HG03354 (cell line): ENCODE measurements at regions not wholly inside any gene's neighbourhood (a gene's known extent, or its start where the extent isn't known, plus 50 kb on each side); places are given as distances from the start of the nearest gene placed in this dataset.

ENCODE experiments used
- ATAC-seq: cut with Tn5 transposase; IDR thresholded peaks from one replicate; pipeline ENCODE4 v1.9.1; 2021; ENCODE audit warnings: mild to moderate bottlenecking; ENCODE audit not compliant: unreplicated experiment, poor library complexity, severe bottlenecking

- ATAC-seq: peak; percentile 60
These were observed 138.0 kb upstream of the ASB18 start for GRCh38 chr2:236402033-236402790.

DNA sequence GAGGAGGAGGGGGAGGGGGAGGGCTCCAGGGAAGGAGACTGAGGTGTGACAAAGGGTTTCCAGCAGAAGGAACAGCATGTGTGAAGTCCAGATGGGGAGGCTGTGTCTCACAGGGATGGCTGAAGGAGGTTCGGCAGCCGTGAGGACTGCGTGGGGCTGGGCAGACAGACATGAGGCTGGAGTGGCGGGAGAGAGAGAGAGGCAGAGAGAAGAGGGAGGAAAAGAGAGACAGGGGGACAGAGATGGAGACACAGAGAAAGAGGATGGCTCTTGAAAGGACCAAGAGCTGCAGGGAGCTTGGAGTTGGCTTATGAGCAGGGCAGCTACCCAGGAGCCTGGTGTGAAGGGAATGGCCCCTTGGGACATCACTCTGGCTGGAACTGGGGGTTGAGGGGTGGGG is 138.9 kb upstream of the ASB18 start:
- no peak for ATAC-seq

DNA sequence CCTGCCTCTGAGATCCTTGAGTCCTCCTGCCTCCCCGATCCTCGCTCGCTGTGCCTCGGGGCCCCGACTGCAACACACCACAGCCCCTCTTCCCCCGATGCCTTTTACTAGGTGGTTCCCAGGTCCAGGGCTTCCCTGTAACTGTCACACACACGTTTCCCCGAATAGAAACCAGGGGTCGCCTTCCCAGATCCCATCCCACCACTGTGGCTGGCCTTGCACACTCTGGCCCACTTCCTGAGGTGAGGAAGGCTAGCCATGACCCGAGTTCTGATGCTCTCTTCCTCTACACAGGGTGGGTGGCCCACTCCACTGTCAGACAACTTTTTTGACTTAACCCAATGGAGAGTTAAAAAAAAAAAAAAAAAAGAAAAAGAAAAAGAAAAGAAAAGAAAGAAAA is 139.6 kb upstream of the ASB18 start:
- ATAC-seq: no peak

DNA sequence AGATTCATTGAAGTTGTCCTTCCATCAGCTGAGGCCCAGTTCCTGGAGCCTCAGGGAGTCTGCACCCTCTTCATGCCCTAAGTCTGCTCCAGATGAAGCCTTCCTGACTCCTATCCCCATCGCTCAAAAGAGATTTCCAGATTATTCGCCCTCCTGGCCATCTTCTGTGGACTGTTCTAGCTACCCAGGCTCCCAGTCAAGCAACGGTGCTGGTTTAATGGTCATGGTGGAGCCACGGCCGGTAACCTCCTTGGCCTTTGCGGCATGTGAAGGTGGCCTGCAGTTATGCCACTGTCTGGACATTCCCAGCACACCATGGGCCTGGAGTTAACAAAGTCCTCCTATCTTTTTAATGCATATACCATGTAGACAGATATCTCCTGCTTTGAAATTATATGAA is 140.1 kb upstream of the ASB18 start:
- ATAC-seq: no peak

DNA sequence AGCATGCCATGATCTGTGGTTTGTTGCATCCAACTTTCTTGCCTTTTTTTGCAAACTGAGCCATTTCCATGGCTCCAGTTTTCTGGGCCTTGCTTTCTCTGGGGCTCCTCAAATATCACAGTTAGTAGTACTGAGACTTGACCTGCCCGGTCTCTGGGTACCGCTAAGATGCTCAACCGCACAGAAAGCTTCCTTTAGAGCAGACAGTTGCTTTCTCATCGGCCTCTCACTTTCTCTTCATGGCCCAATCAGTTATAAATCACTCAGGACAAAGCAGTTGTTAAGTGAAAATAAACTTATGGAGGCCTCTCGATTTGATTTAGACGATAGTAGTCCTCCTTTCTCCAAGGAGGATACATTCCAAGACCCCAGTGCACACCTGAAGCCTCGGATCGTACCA is 141.2 kb upstream of the ASB18 start:
- ATAC-seq: no peak

DNA sequence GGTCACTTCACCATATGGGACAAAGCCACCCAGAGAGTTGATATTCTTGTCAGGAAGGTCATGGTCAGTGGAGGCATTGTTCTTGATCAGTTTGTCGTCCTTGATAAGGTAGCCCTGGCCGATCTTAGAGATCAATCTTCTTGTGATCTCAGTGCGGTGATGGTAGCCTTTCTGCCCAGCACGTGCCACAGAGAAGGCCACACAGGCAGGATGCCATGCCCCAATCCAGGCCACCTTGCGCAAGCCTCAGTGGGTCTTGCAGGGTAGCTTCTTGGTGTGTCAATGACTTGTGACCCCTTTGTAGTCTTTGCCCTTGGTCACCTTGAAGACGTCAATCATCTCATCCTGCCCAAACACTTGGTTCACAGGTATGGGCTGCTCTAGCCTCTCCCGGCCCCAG is 143.9 kb upstream of the ASB18 start:
- no peak for ATAC-seq

DNA sequence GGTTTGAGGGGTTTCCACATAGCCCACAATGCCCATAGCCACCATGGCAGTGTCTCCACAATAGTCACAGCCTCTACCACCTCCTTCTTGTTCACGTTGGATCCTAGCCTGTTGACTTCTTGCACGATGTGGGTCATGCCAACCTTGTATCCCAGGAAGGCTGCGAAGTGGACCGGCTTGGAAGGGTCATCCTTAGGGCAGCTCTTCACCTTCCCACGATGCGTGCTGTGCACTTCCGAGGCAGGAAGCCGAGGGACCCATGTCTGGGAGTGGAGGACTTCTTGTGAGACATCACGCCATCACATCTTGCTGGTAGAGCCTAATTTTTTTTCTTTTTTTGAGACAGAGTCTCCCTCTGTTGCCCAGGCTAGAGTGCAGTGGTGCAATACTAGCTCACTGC is 144.6 kb upstream of the ASB18 start:
- ATAC-seq: no peak

DNA sequence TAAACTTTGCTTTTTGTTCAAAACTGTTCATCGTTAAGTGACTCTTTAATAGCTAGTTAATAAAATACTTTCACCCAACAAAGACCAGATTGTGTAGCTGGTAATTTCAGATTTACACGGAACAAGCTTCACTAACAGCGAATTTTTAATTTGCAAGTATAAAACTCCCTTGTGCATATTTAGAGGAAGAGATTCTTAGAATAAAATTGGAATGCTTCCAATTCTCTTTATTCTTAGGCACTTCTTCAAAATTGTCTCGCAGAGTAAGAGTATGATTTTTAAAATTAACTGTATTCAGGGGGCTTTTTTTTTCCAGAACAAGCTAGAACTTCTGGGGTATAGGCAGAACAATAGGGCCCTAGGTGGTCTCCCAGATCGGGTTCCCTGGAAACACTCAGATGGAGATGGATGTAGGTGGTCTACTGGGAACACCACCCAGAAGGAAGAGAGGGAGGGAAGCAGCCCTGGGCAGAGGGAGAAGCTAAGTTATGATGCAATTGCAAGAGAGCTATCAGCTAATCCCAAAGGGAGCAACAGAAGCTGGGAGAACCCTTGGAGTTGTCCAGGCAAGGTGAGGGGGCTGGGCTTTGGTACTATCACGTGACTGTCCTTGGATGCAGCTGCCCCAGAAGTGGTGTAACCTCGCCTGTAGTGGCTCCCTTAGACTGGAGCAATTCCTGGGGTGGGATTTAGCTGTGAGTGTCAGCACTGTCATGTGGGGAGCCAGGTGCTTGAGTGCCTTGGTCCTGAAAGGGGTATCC is 151.7 kb upstream of the ASB18 start:
- no peak for ATAC-seq

- ATAC-seq: no peak
These were observed 152.5 kb upstream of the ACKR3 start for GRCh38 chr2:236417150-236417549.

DNA sequence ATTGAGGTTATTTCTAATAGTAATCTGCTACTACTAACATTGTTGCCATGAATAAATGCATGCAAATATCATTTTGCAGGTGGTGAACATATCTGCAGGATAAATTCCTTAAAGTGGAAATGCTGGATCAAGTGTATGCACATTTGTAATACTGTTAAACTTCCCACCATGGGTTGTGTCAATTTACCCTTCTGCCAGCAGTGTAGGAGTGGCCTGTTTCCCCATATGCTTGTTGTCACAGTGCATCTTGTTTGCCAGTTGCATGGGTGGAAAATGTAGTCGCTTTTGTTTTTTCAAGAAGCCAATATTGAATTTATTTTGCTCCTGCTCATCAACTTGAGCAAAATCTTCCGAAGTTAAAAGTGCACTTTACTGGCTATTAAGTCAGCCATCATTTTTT is 139.0 kb upstream of the ACKR3 start:
- no peak for ATAC-seq

DNA sequence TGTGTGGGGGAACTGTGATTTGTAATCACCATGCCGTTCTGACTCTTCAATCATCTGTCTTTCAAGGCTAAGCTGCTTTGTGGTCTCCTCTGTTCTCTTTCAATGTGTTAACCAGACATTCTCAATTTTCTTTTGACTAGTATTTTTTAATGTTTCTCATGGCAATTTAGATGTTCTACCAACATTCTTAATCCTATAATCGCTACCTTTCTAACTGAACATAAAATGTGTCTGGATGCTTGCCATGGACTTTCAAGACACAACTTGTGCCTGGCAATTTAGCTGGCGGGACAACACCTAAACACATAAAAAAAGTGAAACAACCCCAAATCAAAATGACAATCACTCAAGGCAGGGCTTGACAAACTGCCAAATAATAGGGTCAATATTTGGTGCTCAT is 135.0 kb upstream of the ACKR3 start:
- no peak for ATAC-seq

GRCh38 chr2:236440110-236440881 is 129.3 kb upstream of the ACKR3 start:
- ATAC-seq: no peak

- ATAC-seq: no peak
These were observed 125.4 kb upstream of the ACKR3 start for GRCh38 chr2:236444187-236444586.

DNA sequence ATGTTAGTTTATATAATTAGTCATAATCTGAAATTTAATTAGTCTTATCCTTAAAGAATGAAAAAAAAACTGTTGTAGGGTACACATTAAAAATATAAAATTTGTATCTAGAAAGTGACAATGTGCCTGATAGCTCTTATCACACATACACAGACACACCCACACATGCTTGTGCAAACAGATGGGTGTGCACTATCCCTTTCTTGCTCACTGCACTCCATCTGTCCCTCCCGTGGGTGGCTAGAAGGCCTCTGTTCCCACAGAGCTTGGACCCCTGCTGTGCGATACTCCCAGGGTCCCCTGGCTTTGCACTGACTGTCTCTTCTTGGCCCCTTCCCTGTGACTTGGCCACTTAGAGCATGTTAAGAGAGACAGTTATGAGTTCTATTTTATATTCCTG is 123.9 kb upstream of the ACKR3 start:
- ATAC-seq: no peak

GRCh38 chr2:236446521-236446920 is 123.1 kb upstream of the ACKR3 start:
- no peak for ATAC-seq

GRCh38 chr2:236449167-236449761 is 120.4 kb upstream of the ACKR3 start:
- no peak for ATAC-seq

GRCh38 chr2:236452238-236452637 is 117.4 kb upstream of the ACKR3 start:
- ATAC-seq: no peak

- ATAC-seq: no peak
These were observed 115.5 kb upstream of the ACKR3 start for GRCh38 chr2:236454076-236454475.

DNA sequence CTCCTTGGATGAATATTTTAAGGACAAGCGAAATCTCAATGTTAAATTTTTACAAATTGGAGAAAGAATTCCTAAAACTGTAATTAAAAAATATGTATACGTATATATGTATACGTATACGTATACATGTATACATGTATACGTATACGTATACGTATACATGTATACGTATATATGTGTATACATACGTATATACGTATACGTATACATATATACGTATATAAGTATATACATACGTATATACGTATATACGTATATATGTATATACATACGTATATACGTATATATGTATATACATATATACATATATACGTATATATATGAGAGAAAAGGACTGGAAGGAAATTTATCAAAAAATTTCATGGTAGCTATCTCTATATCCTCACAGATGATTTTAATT is 110.2 kb upstream of the ACKR3 start:
- no peak for ATAC-seq

GRCh38 chr2:236464140-236464539 is 105.5 kb upstream of the ACKR3 start:
- no peak for ATAC-seq
